Daoy (cell line): ENCODE measurements at regions not wholly inside any gene's neighbourhood (a gene's known extent, or its start where the extent isn't known, plus 50 kb on each side); places are given as distances from the start of the nearest gene placed in this dataset.

Source experiments
- DNase-seq: peaks from one replicate; pipeline ENCODE4 v3.0.0-alpha.2; 2015; ENCODE audit warnings: low read depth

GRCh38 chrX:110408949-110409588 is 50.4 kb downstream of the RTL9 start:
- no peak for DNase-seq

- peak; percentile 59 for DNase-seq
Observed at GRCh38 chrX:110409925-110410324, 51.3 kb downstream of the RTL9 start.

GRCh38 chrX:110410603-110411002 is 52.0 kb downstream of the RTL9 start:
- DNase-seq, result no peak

GRCh38 chrX:110412971-110413726 is 54.5 kb downstream of the RTL9 start:
- peak; percentile 64 for DNase-seq

- DNase-seq, result no peak
Observed at GRCh38 chrX:110413727-110414124, 55.1 kb downstream of the RTL9 start.

DNA sequence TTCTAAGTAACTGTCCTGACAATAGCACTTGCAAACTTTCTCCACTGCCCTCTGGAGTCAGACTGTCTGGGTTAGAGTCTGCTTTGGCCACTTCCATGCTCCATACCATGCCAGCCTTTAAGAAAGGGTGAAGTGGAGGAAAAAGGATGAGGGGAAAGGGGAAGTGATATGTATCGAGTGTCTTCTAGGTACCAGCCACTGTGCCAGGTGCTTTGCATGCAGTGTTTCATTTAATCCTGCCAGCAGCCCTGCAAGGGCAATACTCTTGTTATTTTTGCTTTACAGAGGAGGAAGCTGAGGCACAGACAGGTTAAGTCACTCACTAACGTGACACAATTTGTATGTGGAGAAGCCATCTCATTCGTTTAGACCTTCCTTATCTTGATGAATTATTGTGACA is 55.6 kb downstream of the RTL9 start:
- DNase-seq, result no peak

- DNase-seq, result no peak
Observed at GRCh38 chrX:110414679-110415439, 56.2 kb downstream of the RTL9 start.

DNA sequence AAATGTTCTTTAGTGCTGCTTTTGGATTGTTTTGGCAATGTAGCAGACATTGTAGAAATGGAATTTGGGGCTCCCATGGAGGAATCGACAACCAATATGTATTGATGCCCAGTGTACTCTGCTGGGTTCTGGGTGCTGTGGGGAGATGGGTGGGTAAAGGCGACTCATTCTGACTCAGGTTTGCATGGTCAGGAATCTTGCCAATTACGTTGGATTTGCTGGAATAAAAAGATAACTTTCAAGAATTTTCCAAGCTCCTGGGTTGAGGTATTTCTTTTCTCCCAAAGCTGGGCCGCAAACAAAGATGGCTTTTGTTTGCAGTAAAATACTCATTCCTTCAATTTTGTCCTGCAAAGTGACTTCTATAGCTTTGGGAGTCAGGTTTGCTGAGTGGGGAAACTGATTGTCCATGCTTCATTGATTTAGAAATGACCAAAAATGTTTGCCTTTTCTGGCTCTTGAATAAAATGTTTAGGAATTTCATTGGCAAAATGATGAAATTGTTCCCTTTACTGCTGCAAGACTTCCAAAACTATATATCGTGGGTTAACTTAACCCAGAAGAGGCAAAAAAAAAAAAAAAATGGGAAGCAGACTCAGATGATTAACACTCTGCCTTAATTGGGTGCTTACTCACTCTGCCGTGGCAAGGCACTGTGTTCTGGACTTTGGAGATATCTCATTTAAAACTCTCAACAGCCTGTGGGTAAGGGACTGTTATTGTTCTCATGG is 57.0 kb downstream of the RTL9 start:
- peak; percentile 20 for DNase-seq

DNA sequence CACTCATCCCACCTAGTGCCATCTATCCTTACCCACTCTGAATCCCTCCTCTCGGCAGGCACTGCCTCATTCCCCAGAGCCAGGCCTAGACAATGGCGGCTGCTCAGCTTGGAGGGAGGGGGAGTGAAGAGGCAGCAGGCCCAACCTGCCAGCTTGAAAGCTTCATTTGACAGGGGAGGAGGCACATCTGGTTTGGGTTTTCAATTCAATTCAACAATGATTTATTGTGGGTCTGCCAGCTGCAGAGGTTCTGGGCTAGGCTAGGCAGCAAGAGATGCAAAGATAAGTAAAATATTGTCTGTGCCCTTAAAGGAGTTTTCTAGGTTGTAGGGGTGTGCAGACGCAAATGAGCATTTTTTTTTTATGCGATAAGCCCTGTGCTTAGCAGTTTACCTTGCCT is 58.5 kb downstream of the RTL9 start:
- DNase-seq, result no peak

DNA sequence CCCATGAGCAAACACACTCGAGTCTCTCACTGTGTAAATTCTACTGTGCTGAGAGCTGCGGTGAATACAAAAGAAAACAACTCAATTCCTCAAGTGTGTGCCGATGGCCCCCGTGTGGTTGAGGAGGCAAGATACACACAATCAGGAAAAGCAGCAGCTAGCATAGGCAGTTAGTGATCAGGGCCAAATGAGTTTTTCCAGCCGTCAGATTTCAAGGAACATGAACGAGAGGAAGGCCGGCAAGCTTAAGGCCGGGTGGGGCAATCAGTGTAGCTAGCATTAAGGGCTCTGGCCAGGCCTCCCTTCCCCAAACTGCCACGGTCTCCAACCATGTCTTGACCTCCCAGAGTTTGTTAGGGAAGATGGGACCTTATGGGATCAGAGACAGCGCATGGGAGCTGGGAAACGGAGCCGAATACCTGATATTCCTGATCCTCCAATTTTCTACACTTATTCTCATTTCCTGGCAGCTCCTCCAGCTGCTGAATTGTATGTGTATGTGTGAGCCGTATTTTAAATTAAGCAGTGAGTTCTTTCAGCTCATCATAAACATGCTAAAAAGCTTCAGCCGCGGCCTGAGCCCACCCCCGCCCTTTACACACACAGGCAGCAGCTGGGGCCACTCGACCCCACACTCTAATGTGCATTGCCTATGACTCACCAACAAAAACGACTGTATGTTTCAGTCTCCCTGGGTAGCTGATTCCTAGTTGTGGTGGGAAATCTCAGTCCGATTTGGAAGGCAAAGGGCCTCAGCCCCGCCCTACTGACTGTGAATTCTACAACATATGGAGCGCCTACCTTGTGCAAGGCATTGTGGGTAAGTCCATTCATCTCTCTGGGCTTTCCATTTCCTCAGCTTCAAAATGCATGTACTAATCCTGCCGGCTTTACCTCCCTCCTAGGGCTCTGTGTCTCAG is 59.9 kb downstream of the RTL9 start:
- peak; percentile 69 for DNase-seq

GRCh38 chrX:110419512-110419911 is 60.9 kb downstream of the RTL9 start:
- DNase-seq, result no peak

DNA sequence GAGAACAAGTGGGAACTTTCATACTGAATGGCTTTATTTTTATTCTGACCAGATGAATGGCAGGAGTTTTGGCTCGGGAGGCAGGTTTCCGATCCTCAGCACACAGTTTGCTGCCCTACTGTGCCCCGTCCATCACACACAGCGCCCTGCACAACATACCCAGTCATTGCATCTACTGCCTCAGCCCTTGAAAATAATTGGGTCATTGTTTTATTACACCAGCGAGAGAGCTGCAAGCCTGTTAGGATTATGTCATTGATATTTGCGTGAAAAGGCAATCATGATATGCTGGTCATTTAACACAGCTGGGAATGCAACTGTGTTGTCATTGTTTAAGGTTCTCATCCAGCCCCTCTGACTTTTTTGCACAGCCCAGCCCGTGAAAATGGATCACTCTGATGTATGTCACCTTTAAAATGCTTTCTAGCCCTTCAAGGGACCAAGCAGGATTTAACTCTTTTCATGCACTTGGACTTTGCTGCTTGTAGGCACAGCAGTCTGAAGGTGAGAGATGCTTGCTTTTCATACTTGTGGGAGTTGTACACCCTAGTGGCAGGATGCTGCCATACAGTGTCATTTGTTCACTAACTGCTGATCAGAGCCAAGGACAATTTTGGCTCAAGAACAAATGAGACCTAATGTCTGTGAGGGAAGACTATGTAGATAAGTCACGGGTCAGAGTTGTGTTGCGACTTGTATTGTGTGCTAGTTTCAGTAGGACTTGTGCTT is 62.3 kb downstream of the RTL9 start:
- no peak for DNase-seq

GRCh38 chrX:110421500-110422455 is 63.1 kb downstream of the RTL9 start:
- no peak for DNase-seq

GRCh38 chrX:110425222-110426154 is 66.8 kb downstream of the RTL9 start:
- DNase-seq, result no peak

GRCh38 chrX:110426155-110426504 is 67.5 kb downstream of the RTL9 start:
- DNase-seq, result no peak

GRCh38 chrX:110427076-110427475 is 68.4 kb downstream of the RTL9 start:
- DNase-seq, result no peak

DNA sequence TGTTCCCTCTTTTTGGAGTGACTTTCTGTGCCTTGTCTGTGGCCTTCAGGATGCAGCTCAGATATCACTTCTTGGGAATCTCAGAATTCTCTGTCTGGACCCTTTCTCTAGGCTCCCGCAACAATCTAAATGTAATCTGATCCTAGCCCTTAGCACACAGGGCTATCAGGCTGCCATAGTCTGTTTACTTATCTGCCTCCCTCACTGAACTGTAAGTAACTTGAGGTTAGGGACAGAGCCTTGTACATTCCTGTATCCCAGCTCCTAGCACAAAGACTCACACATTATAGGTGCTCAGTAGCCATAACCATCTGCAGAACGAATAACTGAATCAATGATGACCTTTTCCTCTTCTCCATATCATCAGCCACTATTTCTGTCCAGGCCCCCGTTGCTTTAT is 69.5 kb downstream of the RTL9 start:
- DNase-seq, result no peak
